BE2C (cell line): ENCODE measurements at regions not wholly inside any gene's neighbourhood (a gene's known extent, or its start where the extent isn't known, plus 50 kb on each side); places are given as distances from the start of the nearest gene placed in this dataset.
A peak's percentile ranks its signal among the peaks of the same experiment; 100 is the strongest.

ENCODE experiments used
- DNase-seq: peaks from one replicate; pipeline ENCODE4 v3.0.0-alpha.2; 2020
- H3K27me3 ChIP-seq: fragments of 250-450 bp; sonication (Bioruptor Pico); 2 replicates; pipeline ENCODE4 v1.5.1; 2020; ENCODE audit warnings: mild to moderate bottlenecking
- H3K36me3 ChIP-seq: fragments of 250-450 bp; sonication (Bioruptor Pico); 2 replicates; pipeline ENCODE4 v1.5.1; 2020; ENCODE audit warnings: mild to moderate bottlenecking
- H3K4me1 ChIP-seq: fragments of 250-450 bp; sonication (Bioruptor Pico); 2 replicates; pipeline ENCODE4 v1.5.1; 2020
- H3K4me3 ChIP-seq: 2 replicates; pipeline ENCODE4 v1.5.1; 2011; ENCODE audit warnings: low read depth, low read length
- H3K9me3 ChIP-seq: fragments of 250-450 bp; sonication (Bioruptor Pico); 2 replicates; pipeline ENCODE4 v1.5.1; 2020
- CTCF ChIP-seq: IDR thresholded peaks from 2 replicates; pipeline ENCODE4 v1.5.1; 2012; ENCODE audit warnings: mild to moderate bottlenecking, low read depth, low read length

- no peaks in the 10 kb centered on the region for H3K27me3 ChIP-seq
- H3K36me3 ChIP-seq: no peaks in the 10 kb centered on the region
- no peak for TF ChIP-seq CTCF
- no peak for DNase-seq
- no peaks in the 10 kb centered on the region for H3K4me1 ChIP-seq
- no peaks in the 10 kb centered on the region for H3K9me3 ChIP-seq
- no peak overlapping the region for H3K4me3 ChIP-seq
These were observed 146.7 kb downstream of the KCNJ12 start for GRCh38 chr17:21522755-21523336.

GRCh38 chr17:21523497-21524210 is 147.5 kb downstream of the KCNJ12 start:
- Histone ChIP-seq H3K36me3 (no peaks in the 10 kb centered on the region), H3K27me3 (no peaks in the 10 kb centered on the region), H3K4me1 (no peaks in the 10 kb centered on the region), H3K4me3 (no peak overlapping the region), H3K9me3 (no peaks in the 10 kb centered on the region)
- no peak for TF ChIP-seq CTCF
- DNase-seq: no peak

GRCh38 chr17:21524211-21524591 is 148.0 kb downstream of the KCNJ12 start:
- no peaks in the 10 kb centered on the region for H3K4me1 ChIP-seq
- no peak overlapping the region for H3K4me3 ChIP-seq
- no peak for DNase-seq
- TF ChIP-seq CTCF: no peak
- H3K27me3 ChIP-seq: no peaks in the 10 kb centered on the region
- H3K36me3 ChIP-seq: no peaks in the 10 kb centered on the region
- H3K9me3 ChIP-seq: no peaks in the 10 kb centered on the region

GRCh38 chr17:21525464-21526130 is 149.4 kb downstream of the KCNJ12 start:
- DNase-seq: no peak
- Histone ChIP-seq H3K9me3 (no peaks in the 10 kb centered on the region), H3K36me3 (no peaks in the 10 kb centered on the region), H3K27me3 (no peaks in the 10 kb centered on the region), H3K4me3 (no peak overlapping the region), H3K4me1 (no peaks in the 10 kb centered on the region)
- TF ChIP-seq CTCF: 0 out of 2 replicates have a peak, but pooled peaks have one; percentile 3

- Histone ChIP-seq H3K9me3 (no peaks in the 10 kb centered on the region), H3K4me3 (no peak overlapping the region), H3K27me3 (no peaks in the 10 kb centered on the region), H3K4me1 (no peaks in the 10 kb centered on the region), H3K36me3 (no peaks in the 10 kb centered on the region)
- DNase-seq: no peak
- TF ChIP-seq CTCF: no peak
These were observed 152.0 kb downstream of the KCNJ12 start for GRCh38 chr17:21528031-21528695.

GRCh38 chr17:21530311-21530710 is 154.2 kb downstream of the KCNJ12 start:
- H3K36me3 ChIP-seq: no peaks in the 10 kb centered on the region
- H3K4me3 ChIP-seq: no peak overlapping the region
- H3K27me3 ChIP-seq: no peaks in the 10 kb centered on the region
- no peak for DNase-seq
- no peak for TF ChIP-seq CTCF
- no peaks in the 10 kb centered on the region for H3K9me3 ChIP-seq
- no peaks in the 10 kb centered on the region for H3K4me1 ChIP-seq
